Effector memory CD8-positive, alpha-beta T cell (primary cell): ENCODE measurements at regions not wholly inside any gene's neighbourhood (a gene's known extent, or its start where the extent isn't known, plus 50 kb on each side); places are given as distances from the start of the nearest gene placed in this dataset.

Source experiments
- ATAC-seq: fragments of 150-1000 bp; cut with Tn5 transposase; replicated peaks from 2 replicates; pipeline ENCODE4 v1.10.0; 2021; ENCODE audit warnings: mild to moderate bottlenecking, moderate library complexity
- DNase-seq, 3 experiments: peaks; one replicate each; pipeline ENCODE4 v3.0.0; 2021
- H3K27ac Mint-ChIP-seq, 2 donors: one replicate each; pipeline ENCODE4 v1.8.0; 2022; ENCODE audit warnings: mild to moderate bottlenecking in 2 of 2, mixed read lengths in 2 of 2, moderate library complexity in 2 of 2
- H3K27me3 Mint-ChIP-seq, 2 donors: one replicate each; pipeline ENCODE4 v1.8.0; 2022; ENCODE audit warnings: mixed read lengths in 2 of 2
- H3K36me3 Mint-ChIP-seq: one replicate; pipeline ENCODE4 v1.8.0; 2022; ENCODE audit warnings: mild to moderate bottlenecking, moderate library complexity, mixed read lengths; ENCODE audit not compliant: insufficient read depth
- H3K4me1 Mint-ChIP-seq, 2 donors: one replicate each; pipeline ENCODE4 v1.8.0; 2022; ENCODE audit warnings: low read depth in 2 of 2, mixed read lengths in 2 of 2
- H3K4me3 Mint-ChIP-seq, 2 donors: one replicate each; pipeline ENCODE4 v1.8.0; 2022; ENCODE audit warnings: mild to moderate bottlenecking in 2 of 2, mixed read lengths in 2 of 2, moderate library complexity in 2 of 2
- H3K9me3 Mint-ChIP-seq, 2 donors: one replicate each; pipeline ENCODE4 v1.8.0; 2022; ENCODE audit warnings: mixed read lengths in 2 of 2

DNA sequence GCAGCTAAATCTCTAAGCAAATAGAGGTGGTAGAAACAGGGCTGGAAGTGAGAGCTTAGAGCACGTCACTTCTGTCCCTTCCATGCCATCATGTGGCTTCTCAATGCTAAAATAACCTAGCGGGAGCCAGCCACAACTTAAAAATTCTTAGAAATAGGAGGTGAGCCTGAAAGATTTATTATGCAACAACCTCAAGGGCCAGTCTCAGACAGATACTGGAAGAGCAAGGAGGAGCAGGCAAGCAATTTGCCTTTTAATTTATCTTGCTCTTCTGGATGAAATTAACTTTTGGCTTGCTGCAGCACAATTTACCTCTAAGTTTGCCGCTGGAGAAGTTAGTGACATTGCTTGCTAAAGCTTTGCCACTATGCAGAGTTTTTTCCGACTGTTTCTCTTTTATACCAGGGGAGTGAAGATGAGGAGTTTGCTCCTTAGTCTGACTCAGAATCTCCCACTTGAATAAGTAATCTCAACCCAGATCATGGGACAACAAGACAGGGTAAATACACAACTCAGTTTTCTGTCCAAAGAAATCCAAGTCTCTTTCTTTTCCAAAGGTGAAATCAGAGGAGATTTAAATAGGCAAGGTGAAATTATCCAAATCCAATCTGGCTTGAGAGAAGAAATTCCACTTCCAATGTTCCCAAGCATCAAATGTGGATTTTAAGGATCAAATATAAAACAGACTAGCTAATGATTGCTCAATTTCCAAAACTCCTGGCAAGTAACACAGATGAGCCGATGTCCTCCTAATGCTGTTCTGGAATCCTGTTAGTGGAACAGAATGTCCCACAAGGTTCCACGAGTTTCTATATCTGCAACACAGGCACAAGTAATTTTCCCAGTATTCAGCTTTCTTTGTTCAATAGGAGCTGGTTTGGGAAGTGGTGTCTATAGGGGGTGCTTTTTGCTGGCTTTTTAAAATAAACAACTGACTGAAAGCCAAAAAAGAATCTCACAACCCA, 329.4 kb upstream of the RORA start:
- H3K4me3 Mint-ChIP-seq = no peak overlapping the region
- H3K27me3 Mint-ChIP-seq = peaks cover 31 to 40% of the 10 kb centered on the region in 2 donors
- no peak for ATAC-seq
- H3K36me3 Mint-ChIP-seq = peaks cover 3% of the 10 kb centered on the region
- no peak overlapping the region for H3K27ac Mint-ChIP-seq
- DNase-seq = no peak
- no peaks in the 10 kb centered on the region for H3K9me3 Mint-ChIP-seq
- H3K4me1 Mint-ChIP-seq = peaks cover 0 to 8% of the 10 kb centered on the region in 2 donors

DNA sequence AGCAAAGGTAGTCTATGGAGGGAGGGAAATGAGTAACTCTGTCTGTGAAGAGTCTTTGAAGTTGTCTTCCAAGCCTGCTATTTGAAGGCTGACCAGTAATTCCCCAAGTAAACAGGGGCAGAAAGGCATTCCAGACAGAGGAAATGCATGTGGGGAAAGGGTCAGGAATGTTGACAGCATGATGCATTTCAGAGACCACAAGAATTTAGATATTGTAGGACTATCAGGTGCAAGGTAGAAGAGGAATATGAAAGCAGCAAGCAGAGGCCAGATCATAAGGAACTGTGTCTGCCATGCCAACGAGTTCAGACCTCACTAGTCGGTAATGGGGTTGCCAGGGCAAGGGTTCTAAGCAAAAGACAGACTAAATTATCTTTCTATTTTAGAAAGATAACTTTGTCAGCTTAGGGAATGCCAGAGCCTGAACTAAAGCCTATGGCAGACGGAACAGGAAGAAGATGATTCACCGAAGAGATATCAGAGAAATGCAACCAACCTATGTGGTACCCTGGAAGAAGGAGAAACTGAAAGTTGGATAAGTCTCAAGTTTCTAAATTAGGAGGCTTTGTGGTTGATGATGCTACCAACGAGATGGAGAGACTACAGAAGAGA, 327.0 kb upstream of the RORA start:
- H3K9me3 Mint-ChIP-seq = no peaks in the 10 kb centered on the region
- ATAC-seq (no peak), DNase-seq (no peak)
- H3K4me3 Mint-ChIP-seq = no peak overlapping the region
- peaks cover 23 to 24% of the 10 kb centered on the region in 2 donors for H3K27me3 Mint-ChIP-seq
- no peaks in the 10 kb centered on the region for H3K36me3 Mint-ChIP-seq
- peaks cover 0 to 8% of the 10 kb centered on the region in 2 donors for H3K4me1 Mint-ChIP-seq
- H3K27ac Mint-ChIP-seq = no peak overlapping the region

DNA sequence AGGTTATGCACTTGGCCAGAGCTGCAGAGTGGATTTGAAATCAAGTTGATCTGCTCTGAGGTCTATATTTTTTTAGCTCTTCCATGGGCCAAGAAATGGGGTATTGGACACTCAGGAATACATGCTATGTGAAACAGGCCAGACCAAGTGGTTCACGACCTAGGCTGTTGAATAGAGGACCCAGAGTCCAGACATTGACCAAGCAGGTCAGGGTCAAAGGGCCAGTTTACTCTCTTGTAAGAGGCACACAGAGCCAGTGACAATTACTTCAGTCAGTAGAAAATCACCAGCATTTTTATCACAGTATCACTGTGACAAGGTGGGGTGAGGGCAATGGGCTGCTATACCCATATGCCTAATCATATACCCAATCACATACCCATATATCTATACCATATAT, 320.6 kb upstream of the RORA start:
- ATAC-seq (no peak), DNase-seq (no peak)
- H3K36me3 Mint-ChIP-seq = no peaks in the 10 kb centered on the region
- H3K9me3 Mint-ChIP-seq = no peaks in the 10 kb centered on the region
- no peaks in the 10 kb centered on the region for H3K4me1 Mint-ChIP-seq
- H3K27me3 Mint-ChIP-seq = peaks cover 22 to 25% of the 10 kb centered on the region in 2 donors
- H3K4me3 Mint-ChIP-seq = no peak overlapping the region
- H3K27ac Mint-ChIP-seq = no peak overlapping the region

DNA sequence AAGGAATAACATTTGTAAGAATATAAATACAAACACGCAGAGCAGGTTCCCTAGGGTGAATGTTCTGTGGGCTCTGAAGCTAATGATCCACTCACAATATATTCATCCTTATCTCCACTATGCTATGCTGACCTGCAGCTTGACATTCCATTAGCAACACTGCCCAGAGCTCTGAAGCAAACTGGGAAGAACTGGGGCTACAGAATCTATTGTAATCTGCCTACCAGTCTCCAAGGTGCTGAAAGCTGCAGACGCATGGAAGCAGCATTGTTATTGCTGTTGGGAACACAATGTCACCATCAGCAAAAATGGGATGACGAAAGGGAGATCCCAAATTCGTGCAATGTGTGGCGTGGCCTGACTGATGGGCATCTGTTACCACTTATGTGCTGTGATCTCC, 316.7 kb upstream of the RORA start:
- H3K27ac Mint-ChIP-seq = no peak overlapping the region
- H3K4me3 Mint-ChIP-seq = no peak overlapping the region
- no peaks in the 10 kb centered on the region for H3K4me1 Mint-ChIP-seq
- H3K27me3 Mint-ChIP-seq = peaks cover 15 to 21% of the 10 kb centered on the region in 2 donors
- DNase-seq (no peak), ATAC-seq (no peak)
- H3K36me3 Mint-ChIP-seq = no peaks in the 10 kb centered on the region
- no peaks in the 10 kb centered on the region for H3K9me3 Mint-ChIP-seq

DNA sequence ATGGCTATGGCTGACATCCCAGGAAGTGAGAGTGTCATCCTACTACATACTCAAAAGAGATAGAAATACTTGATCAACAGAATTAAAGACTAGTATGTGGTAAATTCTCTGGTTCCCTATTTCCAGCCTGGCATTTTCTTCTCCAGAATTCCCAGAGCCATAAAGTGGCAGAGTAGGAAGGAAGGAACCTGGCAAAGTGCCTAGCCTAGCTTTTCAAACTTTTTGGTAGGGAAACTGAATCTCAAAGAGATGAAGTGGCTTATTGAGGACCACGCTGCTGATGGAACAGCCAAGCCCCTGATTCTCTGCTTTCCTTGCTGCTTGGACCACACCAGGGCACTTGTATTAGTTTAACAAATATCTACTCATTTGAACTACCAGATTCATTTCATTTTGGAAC, 312.4 kb upstream of the RORA start:
- Mint-ChIP-seq H3K9me3 (no peaks in the 10 kb centered on the region), H3K4me3 (no peak overlapping the region), H3K4me1 (no peaks in the 10 kb centered on the region), H3K36me3 (no peaks in the 10 kb centered on the region), H3K27me3 (peaks cover 18 to 32% of the 10 kb centered on the region in 2 donors), H3K27ac (no peak overlapping the region)
- DNase-seq (no peak), ATAC-seq (no peak)

DNA sequence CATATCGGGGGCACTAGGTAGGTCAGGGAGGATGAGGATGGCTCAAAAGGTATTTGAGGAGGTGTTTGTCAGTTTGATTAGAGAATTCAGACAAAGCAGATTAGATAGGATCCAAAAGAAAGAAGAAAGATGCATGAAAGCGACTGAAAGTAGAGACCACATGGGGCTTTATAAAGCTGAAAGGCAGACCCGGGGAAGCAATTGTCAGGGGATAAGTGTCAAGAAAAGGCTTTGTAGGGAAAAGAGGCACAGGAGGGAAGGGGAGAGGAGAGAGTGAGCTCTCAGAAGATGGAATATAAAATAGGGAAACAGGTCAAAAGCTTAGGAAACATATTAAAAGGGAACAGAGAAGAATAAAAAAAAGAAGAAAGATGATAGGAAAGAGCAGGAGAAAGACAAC, 308.2 kb upstream of the RORA start:
- H3K4me1 Mint-ChIP-seq = no peaks in the 10 kb centered on the region
- H3K27ac Mint-ChIP-seq = no peak overlapping the region
- no peaks in the 10 kb centered on the region for H3K9me3 Mint-ChIP-seq
- peaks cover 26 to 38% of the 10 kb centered on the region in 2 donors for H3K27me3 Mint-ChIP-seq
- H3K4me3 Mint-ChIP-seq = no peak overlapping the region
- no peaks in the 10 kb centered on the region for H3K36me3 Mint-ChIP-seq
- ATAC-seq (no peak), DNase-seq (no peak)

DNA sequence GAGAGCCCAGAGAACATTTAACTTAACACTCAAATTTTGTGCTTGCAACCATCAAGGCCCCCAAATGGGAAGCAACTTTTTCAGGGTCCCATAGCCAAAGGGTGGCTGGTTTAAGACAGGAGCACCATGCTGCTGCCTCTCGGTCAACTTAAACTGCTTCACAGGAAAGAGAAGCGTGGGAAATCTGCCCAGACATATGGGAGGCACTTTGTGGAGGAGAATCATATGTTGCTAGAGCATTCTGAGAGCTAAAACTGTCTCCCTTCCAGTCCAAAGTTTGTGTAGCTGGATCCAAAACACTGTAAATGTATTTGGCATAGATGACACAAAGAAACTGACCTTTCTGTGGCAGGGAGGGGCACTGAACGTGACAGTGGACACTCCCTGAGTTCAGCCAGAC, 305.9 kb upstream of the RORA start:
- H3K36me3 Mint-ChIP-seq = no peaks in the 10 kb centered on the region
- no peaks in the 10 kb centered on the region for H3K4me1 Mint-ChIP-seq
- no peak for DNase-seq
- H3K9me3 Mint-ChIP-seq = no peaks in the 10 kb centered on the region
- no peak overlapping the region for H3K4me3 Mint-ChIP-seq
- no peak overlapping the region for H3K27ac Mint-ChIP-seq
- peaks cover 27 to 43% of the 10 kb centered on the region in 2 donors for H3K27me3 Mint-ChIP-seq
- no peak for ATAC-seq

DNA sequence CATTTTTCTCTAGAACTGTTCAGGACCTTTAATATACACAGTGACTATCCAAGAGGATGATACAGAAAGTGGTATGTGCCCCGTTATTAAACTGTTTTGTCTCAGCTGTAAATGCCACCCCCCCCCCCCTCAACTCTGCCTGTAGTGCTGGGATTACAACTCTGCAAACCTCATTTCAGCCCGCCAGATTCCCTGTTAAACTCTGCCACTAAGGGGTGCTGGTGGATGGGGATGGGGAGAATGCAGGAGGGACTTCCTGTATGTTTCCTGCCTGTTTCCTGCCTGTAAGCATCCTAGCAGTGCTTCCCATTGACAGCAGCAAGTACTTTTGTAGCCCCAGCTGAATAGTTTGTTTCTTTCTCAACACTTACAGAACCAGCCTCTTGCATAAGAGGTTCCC, 301.7 kb upstream of the RORA start:
- ATAC-seq = no peak
- no peaks in the 10 kb centered on the region for H3K36me3 Mint-ChIP-seq
- H3K9me3 Mint-ChIP-seq = no peaks in the 10 kb centered on the region
- no peak overlapping the region for H3K27ac Mint-ChIP-seq
- H3K27me3 Mint-ChIP-seq = peaks cover 10 to 40% of the 10 kb centered on the region in 2 donors
- H3K4me3 Mint-ChIP-seq = no peak overlapping the region
- no peak for DNase-seq
- no peaks in the 10 kb centered on the region for H3K4me1 Mint-ChIP-seq

DNA sequence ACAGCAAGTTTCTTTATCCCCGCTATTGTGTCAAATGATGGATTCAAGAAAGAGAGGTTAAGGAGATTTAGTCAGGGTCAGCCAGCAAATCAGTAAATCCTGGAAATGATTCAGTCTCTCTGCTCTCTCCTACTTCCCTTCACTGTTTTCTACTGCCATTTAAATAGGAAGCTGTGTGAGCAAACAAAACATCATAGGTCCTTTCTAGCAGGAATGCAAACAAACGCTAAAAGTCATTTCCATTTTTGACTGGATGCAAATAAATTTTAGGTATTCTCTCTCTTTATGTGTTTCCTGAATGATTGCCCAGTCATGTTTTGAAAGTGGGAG, 299.4 kb upstream of the RORA start:
- Mint-ChIP-seq H3K27ac (no peak overlapping the region), H3K27me3 (peaks cover 10 to 35% of the 10 kb centered on the region in 2 donors), H3K4me1 (no peaks in the 10 kb centered on the region), H3K36me3 (no peaks in the 10 kb centered on the region), H3K9me3 (no peaks in the 10 kb centered on the region), H3K4me3 (no peak overlapping the region)
- DNase-seq = no peak
- ATAC-seq = no peak

DNA sequence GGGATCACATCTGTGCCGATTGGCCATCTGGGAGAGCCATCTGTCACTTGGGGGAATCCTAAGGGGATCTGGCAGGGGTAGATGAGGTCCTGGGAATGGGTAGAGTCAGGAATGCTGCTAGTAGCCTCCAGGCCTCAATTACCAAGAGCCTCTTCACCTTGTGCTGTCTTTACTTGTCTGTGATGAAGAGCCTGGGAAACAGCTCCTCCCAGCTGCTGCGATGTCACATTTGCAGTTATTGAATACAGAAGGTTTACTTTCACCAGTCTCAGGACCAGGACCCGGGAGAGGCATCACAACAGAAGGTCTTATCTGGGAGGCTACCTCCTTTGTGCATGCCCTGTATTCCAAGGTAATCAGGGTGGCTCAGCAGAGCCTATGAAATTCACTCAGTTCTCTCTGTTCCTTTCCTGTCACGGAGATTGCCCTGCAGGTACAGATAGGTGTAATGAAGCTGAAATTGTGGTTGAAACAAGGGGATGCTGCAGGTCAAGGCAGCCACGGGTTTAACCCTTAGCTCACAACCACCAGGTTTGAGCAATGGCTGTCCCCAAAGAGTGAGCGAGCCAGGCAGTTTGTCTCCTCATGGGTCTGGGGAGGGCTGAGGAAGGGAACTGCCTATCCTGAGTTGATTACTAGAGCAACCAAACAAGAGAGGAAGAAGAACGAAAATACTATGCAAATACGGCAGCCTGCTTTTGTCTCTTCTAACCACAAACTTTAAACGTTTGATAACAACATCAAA, 298.9 kb upstream of the RORA start:
- Mint-ChIP-seq H3K9me3 (no peaks in the 10 kb centered on the region), H3K4me3 (no peak overlapping the region), H3K36me3 (no peaks in the 10 kb centered on the region), H3K27ac (no peak overlapping the region), H3K27me3 (peaks cover 10 to 32% of the 10 kb centered on the region in 2 donors), H3K4me1 (no peaks in the 10 kb centered on the region)
- DNase-seq (no peak), ATAC-seq (no peak)

DNA sequence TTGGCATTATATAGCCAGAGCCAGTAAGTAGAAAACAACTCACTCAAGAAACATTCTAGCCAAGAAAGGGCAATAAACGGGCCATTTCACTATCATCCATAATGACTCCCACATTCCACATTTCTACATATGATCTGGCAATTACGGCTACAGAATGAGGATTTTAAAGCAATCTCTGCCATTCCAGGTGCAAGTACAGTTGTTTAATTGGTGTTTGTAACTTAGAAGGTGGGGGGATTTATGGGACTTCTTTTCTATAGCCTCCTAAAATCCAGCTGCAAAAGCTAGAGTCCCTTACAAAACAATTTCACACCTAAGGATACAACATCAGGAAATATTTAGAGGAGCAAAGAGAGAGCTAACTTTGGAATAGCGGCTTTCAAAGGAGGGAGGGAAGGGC, 295.4 kb upstream of the RORA start:
- Mint-ChIP-seq H3K36me3 (no peaks in the 10 kb centered on the region), H3K4me1 (no peaks in the 10 kb centered on the region), H3K9me3 (no peaks in the 10 kb centered on the region), H3K27me3 (peaks cover 7 to 18% of the 10 kb centered on the region in 2 donors), H3K4me3 (no peak overlapping the region), H3K27ac (no peak overlapping the region)
- ATAC-seq (no peak), DNase-seq (no peak)

DNA sequence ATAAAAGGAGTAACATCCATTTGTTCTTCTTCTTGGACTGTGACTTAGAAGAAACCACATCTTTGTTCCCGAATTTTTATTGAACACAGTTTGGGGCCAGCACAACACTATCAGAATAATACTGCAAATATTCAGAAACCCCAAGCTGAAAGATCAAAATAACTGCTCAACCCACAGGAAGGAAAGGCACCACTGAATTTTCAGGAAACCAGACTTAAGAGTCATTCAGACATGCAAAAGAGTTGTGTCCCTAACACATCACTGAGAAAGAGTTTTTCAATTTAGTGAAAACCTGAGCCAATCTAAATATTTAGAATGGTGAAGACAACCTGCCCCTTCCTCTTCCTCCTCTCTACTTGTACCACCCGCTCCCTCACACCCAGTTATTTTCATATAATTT, 295.0 kb upstream of the RORA start:
- Mint-ChIP-seq H3K9me3 (no peaks in the 10 kb centered on the region), H3K4me3 (no peak overlapping the region), H3K27me3 (peaks cover 9 to 14% of the 10 kb centered on the region in 2 donors), H3K27ac (no peak overlapping the region), H3K4me1 (no peaks in the 10 kb centered on the region), H3K36me3 (no peaks in the 10 kb centered on the region)
- DNase-seq = no peak
- ATAC-seq = no peak

DNA sequence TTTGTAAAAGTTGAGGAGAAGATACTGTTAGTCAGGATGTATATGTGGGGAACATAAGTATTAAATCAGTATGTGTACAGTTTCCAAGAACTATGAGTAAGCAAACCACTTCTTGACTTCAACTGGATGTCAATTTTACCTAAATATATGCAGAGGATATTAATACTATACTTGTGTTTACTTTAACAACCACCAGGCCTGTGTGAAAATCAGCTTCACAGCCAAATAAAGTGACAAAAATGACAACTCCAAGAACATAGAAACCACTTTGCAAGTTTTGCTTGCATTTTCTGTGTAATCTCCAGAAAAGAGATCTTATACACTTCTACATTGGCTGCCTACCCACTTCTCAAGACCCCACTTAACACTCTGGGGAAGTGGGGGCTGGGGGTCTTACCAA, 293.3 kb upstream of the RORA start:
- Mint-ChIP-seq H3K4me1 (no peaks in the 10 kb centered on the region), H3K36me3 (no peaks in the 10 kb centered on the region), H3K9me3 (no peaks in the 10 kb centered on the region), H3K27me3 (peaks cover 13 to 24% of the 10 kb centered on the region in 2 donors), H3K27ac (no peak overlapping the region), H3K4me3 (no peak overlapping the region)
- DNase-seq = no peak
- no peak for ATAC-seq

DNA sequence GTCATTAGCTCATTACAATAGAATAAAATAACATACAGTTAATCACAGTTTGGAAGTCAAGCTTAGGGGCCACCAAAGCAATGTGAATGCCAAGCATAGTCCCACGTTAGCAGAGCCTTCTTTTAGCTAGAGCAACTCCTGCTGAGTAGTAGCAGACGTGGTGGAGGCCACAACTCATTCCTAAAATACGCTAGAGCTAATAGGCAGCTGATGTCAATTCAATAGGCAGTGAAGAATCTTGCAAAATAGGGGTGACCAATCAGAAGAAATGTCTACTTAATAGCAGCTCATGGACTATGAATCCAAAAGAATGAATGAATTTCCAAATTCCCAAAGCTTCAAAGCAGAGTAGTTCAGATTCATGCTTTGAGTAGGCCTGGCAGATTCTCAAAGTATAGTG, 292.9 kb upstream of the RORA start:
- H3K9me3 Mint-ChIP-seq = no peaks in the 10 kb centered on the region
- no peak for ATAC-seq
- H3K27ac Mint-ChIP-seq = no peak overlapping the region

More for the DNA sequence above, 292.9 kb upstream of the RORA start:
- H3K36me3 Mint-ChIP-seq = no peaks in the 10 kb centered on the region
- no peak for DNase-seq
- H3K4me3 Mint-ChIP-seq = no peak overlapping the region
- no peaks in the 10 kb centered on the region for H3K4me1 Mint-ChIP-seq
- peaks cover 17 to 29% of the 10 kb centered on the region in 2 donors for H3K27me3 Mint-ChIP-seq
